Keratinocyte (primary cell): ENCODE measurements at regions not wholly inside any gene's neighbourhood (a gene's known extent, or its start where the extent isn't known, plus 50 kb on each side); places are given as distances from the start of the nearest gene placed in this dataset.

Experiments used
- EZH2 ChIP-seq: IDR thresholded peaks from one replicate; pipeline ENCODE4 v1.6.1; 2012; ENCODE audit warnings: inconsistent platforms, mild to moderate bottlenecking, low read length, moderate library complexity
- TF ChIP-seq, protein P1 (sequence below), 3 experiments: IDR thresholded peaks in 1 of 3; conservative IDR thresholded peaks in 1 of 3; optimal IDR thresholded peaks in 1 of 3; 2 replicates in 2 of 3; 3 replicates in 1 of 3; pipeline versions ENCODE3 to v1.5.1; 2011; ENCODE audit warnings: low read length in 3 of 3, mild to moderate bottlenecking in 3 of 3, moderate library complexity in 2 of 3, control low read depth in 1 of 3, inconsistent platforms in 1 of 3; ENCODE audit not compliant: insufficient read depth in 2 of 3; ENCODE audit errors: extremely low read depth in 1 of 3

DNA sequence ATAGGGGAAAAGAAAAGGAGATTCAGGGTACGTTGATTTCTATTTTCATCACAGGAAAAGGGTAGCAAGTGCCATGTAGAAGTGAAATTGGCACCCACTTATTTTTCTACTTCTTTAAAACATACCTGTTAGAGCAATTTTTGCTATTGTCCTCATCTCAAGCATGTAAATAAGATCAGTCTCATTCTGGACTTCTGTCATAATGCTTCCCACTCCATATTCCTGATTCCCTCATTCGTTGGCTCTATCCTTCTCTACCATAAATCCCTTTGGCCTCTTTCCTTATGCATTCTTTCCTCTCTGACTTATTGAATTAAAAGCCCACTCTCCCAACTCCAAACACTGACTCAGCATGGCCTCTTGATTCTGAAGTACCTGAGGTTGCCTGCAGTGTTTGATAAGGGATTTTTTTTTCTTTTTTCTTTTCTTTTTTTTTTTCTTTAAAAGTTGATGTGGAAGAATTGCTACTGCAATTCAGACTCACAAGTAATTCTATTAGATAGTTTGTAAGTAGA lies 465.7 kb downstream of the SLITRK6 start:
- TF ChIP-seq, protein P1, sequence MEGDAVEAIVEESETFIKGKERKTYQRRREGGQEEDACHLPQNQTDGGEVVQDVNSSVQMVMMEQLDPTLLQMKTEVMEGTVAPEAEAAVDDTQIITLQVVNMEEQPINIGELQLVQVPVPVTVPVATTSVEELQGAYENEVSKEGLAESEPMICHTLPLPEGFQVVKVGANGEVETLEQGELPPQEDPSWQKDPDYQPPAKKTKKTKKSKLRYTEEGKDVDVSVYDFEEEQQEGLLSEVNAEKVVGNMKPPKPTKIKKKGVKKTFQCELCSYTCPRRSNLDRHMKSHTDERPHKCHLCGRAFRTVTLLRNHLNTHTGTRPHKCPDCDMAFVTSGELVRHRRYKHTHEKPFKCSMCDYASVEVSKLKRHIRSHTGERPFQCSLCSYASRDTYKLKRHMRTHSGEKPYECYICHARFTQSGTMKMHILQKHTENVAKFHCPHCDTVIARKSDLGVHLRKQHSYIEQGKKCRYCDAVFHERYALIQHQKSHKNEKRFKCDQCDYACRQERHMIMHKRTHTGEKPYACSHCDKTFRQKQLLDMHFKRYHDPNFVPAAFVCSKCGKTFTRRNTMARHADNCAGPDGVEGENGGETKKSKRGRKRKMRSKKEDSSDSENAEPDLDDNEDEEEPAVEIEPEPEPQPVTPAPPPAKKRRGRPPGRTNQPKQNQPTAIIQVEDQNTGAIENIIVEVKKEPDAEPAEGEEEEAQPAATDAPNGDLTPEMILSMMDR (optimal IDR thresholded peaks at IDR 0.05 in 1 of 3, IDR thresholded peaks at IDR 0.05 in 1 of 3, conservative IDR thresholded peaks at IDR 0.05 in 1 of 3; ENCODE audit: extremely low read depth in 1 of 3, insufficient read depth in 2 of 3, low read length in 3 of 3) = no peak
- no peak for TF ChIP-seq EZH2
